ENCODE measurements at regions not wholly inside any gene's neighbourhood (a gene's known extent, or its start where the extent isn't known, plus 50 kb on each side); places are given as distances from the start of the nearest gene placed in this dataset.

- no peak overlapping the region for H3K27ac Mint-ChIP-seq
- H3F3A ChIP-seq (replicated peaks; ENCODE audit: low read depth): no peaks in the 10 kb centered on the region
- TF ChIP-seq ZNF331 (CRISPR knock-in tag; IDR thresholded peaks at IDR 0.05; ENCODE audit: low read depth) (no peak), EZH2 (IDR thresholded peaks at IDR 0.05; ENCODE audit: low read depth, unreplicated experiment) (no peak), CTCF (conservative IDR thresholded peaks at IDR 0.05; ENCODE audit: low read depth in 2 of 2) (no peak), EZH2phosphoT487 (IDR thresholded peaks at IDR 0.05; ENCODE audit: unreplicated experiment) (no peak), REST (IDR thresholded peaks at IDR 0.05; ENCODE audit: unreplicated experiment) (no peak), CREB1 (CRISPR knock-in tag; IDR thresholded peaks at IDR 0.05; ENCODE audit: low read depth) (no peak)
- no peaks in the 10 kb centered on the region for H3K36me3 Mint-ChIP-seq (ENCODE audit: low read depth)
- H3K79me2 ChIP-seq (replicated peaks; ENCODE audit: insufficient read depth): no peaks in the 10 kb centered on the region
- ATAC-seq (no peak), DNase-seq (ENCODE audit: low spot score) (no peak)
- H3K4me3 Mint-ChIP-seq: no peak overlapping the region
- no peak overlapping the region for H3K4me3 ChIP-seq
- H3K4me1 ChIP-seq (ENCODE audit: insufficient read depth): no peaks in the 10 kb centered on the region
- H3K27me3 ChIP-seq (ENCODE audit: insufficient read depth): no peaks in the 10 kb centered on the region
- peaks cover 2% of the 10 kb centered on the region for H3K27me3 Mint-ChIP-seq (ENCODE audit: insufficient read depth, low read depth, poor library complexity)
- no peaks in the 10 kb centered on the region for H3K9me3 Mint-ChIP-seq
- H3K4me1 Mint-ChIP-seq: no peaks in the 10 kb centered on the region
- H3K4me2 ChIP-seq: no peak overlapping the region
- H3K27ac ChIP-seq (ENCODE audit: low read depth): no peak overlapping the region
- H2AFZ ChIP-seq: no peak overlapping the region
- H3K36me3 ChIP-seq (ENCODE audit: insufficient read depth): no peaks in the 10 kb centered on the region
- H4K20me1 ChIP-seq (replicated peaks; ENCODE audit: insufficient read depth): no peaks in the 10 kb centered on the region
- H3K9me2 ChIP-seq (ENCODE audit: insufficient read depth): no peaks in the 10 kb centered on the region
Measured at GRCh38 chr17:71777048-71777640, 343.7 kb upstream of the SOX9 start.

GRCh38 chr17:71779482-71779881, 341.3 kb upstream of the SOX9 start:
- H3K27ac ChIP-seq (ENCODE audit: low read depth): no peak overlapping the region
- H3K79me2 ChIP-seq (replicated peaks; ENCODE audit: insufficient read depth): no peaks in the 10 kb centered on the region
- ATAC-seq: no peak
- Mint-ChIP-seq H3K4me1 (no peaks in the 10 kb centered on the region), H3K27ac (no peak overlapping the region), H3K4me3 (no peak overlapping the region), H3K27me3 (ENCODE audit: insufficient read depth, low read depth, poor library complexity) (peaks cover 5% of the 10 kb centered on the region), H3K36me3 (ENCODE audit: low read depth) (no peaks in the 10 kb centered on the region), H3K9me3 (no peaks in the 10 kb centered on the region)
- H3F3A ChIP-seq (replicated peaks; ENCODE audit: low read depth): no peaks in the 10 kb centered on the region
- no peaks in the 10 kb centered on the region for H4K20me1 ChIP-seq (replicated peaks; ENCODE audit: insufficient read depth)
- H2AFZ ChIP-seq: no peak overlapping the region
- no peak overlapping the region for H3K4me2 ChIP-seq
- no peaks in the 10 kb centered on the region for H3K36me3 ChIP-seq (ENCODE audit: insufficient read depth)
- no peaks in the 10 kb centered on the region for H3K4me1 ChIP-seq (ENCODE audit: insufficient read depth)
- H3K27me3 ChIP-seq (ENCODE audit: insufficient read depth): no peaks in the 10 kb centered on the region
- no peaks in the 10 kb centered on the region for H3K9me2 ChIP-seq (ENCODE audit: insufficient read depth)
- DNase-seq (ENCODE audit: low spot score): no peak
- H3K4me3 ChIP-seq: no peak overlapping the region
- TF ChIP-seq ZNF114 (CRISPR knock-in tag; IDR thresholded peaks at IDR 0.05) (no peak), EZH2phosphoT487 (IDR thresholded peaks at IDR 0.05; ENCODE audit: unreplicated experiment) (no peak), STAT1 (IDR thresholded peaks at IDR 0.05; ENCODE audit: unreplicated experiment) (no peak), ZNF331 (CRISPR knock-in tag; IDR thresholded peaks at IDR 0.05; ENCODE audit: low read depth) (no peak), JUNB (IDR thresholded peaks at IDR 0.05; ENCODE audit: unreplicated experiment) (no peak), ETS1 (IDR thresholded peaks at IDR 0.05) (no peak), CTCF (conservative IDR thresholded peaks at IDR 0.05; ENCODE audit: low read depth in 2 of 2) (no peak), NANOG (IDR thresholded peaks at IDR 0.05; ENCODE audit: borderline replicate concordance) (no peak), REST (IDR thresholded peaks at IDR 0.05; ENCODE audit: unreplicated experiment) (no peak), EZH2 (IDR thresholded peaks at IDR 0.05; ENCODE audit: low read depth, unreplicated experiment) (no peak)

All from GM23338 (cell line).